T-helper 17 cell (primary cell): ENCODE measurements at regions not wholly inside any gene's neighbourhood (a gene's known extent, or its start where the extent isn't known, plus 50 kb on each side); places are given as distances from the start of the nearest gene placed in this dataset.
"Not testable (repeated sequence)": the region's sequence is repeated elsewhere in the genome, so short reads cannot be mapped to it uniquely, and the experiment has no call there.

Source experiments
- ATAC-seq: fragments of 150-1000 bp; cut with Tn5 transposase; 2 replicates; pipeline ENCODE4 v1.10.0; 2021; ENCODE audit warnings: mild to moderate bottlenecking, moderate library complexity
- DNase-seq, 3 donors: peaks; one replicate each; pipeline versions ENCODE4 v3.0.0 to v3.0.0-alpha.2; 2020 to 2021
- H3K9me3 ChIP-seq: one replicate; pipeline ENCODE4 v1.7.0; 2013; ENCODE audit warnings: low read length, mild to moderate bottlenecking; ENCODE audit not compliant: control insufficient read depth, poor library complexity, severe bottlenecking
- H3K27ac Mint-ChIP-seq: one replicate; pipeline ENCODE4 v1.8.0; 2022; ENCODE audit warnings: mild to moderate bottlenecking, moderate library complexity, mixed read lengths
- H3K27me3 Mint-ChIP-seq: one replicate; pipeline ENCODE4 v1.8.0; 2022; ENCODE audit warnings: mixed read lengths
- H3K36me3 Mint-ChIP-seq: one replicate; pipeline ENCODE4 v1.8.0; 2022; ENCODE audit warnings: low read depth, mixed read lengths
- H3K4me1 Mint-ChIP-seq: one replicate; pipeline ENCODE4 v1.8.0; 2022; ENCODE audit warnings: mild to moderate bottlenecking, mixed read lengths
- H3K4me3 Mint-ChIP-seq: one replicate; pipeline ENCODE4 v1.8.0; 2022; ENCODE audit warnings: mild to moderate bottlenecking, moderate library complexity, mixed read lengths

DNA sequence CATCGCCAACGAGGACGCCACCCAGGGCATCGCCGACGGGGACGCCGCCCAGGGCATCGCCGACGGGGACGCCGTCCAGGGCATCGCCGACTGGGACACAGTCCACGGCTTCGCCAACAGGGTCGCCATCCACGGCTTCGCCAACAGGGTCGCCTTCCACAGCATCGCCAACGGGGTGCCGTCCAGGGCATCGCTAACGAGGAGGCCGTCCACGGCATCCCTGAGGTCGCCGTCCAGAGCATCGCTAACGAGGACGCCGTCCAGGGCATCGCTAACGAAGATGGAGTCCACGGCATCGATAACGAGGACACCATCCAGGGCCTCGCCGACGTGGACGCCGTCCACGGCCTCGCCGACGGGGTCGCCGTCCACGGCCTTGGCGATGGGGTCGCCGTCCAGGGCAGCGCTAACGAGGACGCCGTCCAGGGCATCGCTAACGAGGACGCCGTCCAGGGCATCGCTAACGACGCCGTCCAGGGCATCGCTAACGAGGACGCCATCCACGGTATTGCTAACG is 947.8 kb downstream of the TUBA3C start:
- H3K9me3 ChIP-seq: no peaks in the 10 kb centered on the region
- DNase-seq: no peak
- H3K27ac Mint-ChIP-seq: no peak overlapping the region
- no peak for ATAC-seq
- H3K4me3 Mint-ChIP-seq: no peak overlapping the region
- no peaks in the 10 kb centered on the region for H3K36me3 Mint-ChIP-seq
- no peaks in the 10 kb centered on the region for H3K27me3 Mint-ChIP-seq
- no peaks in the 10 kb centered on the region for H3K4me1 Mint-ChIP-seq

DNA sequence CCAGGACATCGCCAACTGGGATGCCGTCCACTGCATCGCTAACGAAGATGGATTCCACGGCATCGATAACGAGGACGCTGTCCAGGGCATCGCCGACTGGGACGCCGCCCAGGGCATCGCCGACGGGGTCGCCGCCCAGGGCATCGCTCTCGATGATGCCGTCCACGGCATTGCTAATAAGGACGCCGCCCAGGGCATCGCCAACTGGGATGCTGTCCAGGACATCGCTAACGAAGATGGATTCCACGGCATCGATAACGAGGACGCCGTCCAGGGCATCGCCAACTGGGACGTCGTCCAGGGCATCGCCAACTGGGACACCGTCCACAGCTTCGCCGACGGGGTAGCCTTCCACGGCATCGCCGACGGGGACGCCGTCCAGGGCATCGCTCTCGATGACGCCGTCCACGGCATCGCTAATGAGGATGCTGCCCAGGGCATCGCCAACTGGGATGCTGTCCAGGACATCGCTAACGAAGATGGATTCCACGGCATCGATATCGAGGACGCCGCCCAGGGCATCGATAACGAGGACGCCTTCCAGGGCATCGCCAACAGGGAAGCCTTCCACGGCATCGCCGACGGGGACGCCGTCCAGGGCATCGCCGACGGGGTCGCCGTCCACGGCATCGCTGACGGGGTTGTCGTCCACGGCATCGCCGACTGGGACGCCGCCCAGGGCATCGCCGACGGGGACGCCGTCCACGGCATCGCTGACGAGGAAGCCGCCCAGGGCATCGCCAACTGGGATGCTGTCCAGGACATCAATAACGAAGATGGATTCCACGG is 948.4 kb downstream of the TUBA3C start:
- Mint-ChIP-seq H3K36me3 (no peaks in the 10 kb centered on the region), H3K4me3 (no peak overlapping the region), H3K4me1 (no peaks in the 10 kb centered on the region), H3K27me3 (no peaks in the 10 kb centered on the region), H3K27ac (no peak overlapping the region)
- DNase-seq (no peak), ATAC-seq (no peak)
- no peaks in the 10 kb centered on the region for H3K9me3 ChIP-seq

DNA sequence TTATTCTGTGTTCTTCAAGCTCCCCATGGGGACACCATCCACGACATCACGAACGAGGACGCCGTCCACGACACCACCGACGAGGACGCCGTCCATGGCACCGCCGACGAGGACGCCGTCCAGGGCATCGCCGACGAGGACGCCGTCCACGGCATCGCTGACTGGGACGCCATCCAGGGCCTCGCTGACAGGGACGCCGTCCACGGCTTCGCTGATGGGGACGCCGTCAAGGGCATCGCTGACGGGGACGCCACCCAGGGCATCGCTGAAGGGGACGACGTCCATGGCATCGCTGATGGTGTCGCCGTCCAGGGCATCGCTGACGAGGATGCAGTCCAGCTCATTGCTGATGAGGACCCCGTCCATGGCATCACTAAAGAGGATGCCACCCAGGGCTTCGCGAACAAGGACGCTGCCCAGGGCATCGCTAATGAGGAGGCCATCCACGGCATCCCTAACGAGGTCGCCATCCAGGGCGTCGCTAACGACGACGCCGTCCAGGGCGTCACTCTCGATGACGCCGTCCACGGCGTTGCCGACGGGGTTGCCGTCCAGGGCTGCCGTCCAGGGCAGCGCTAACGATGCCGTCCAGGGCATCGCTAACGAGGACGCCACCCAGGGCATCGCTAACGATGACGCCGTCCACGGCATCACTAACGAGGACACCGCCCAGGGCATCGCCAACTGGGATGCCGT is 949.2 kb downstream of the TUBA3C start:
- no peak for DNase-seq
- H3K9me3 ChIP-seq: no peaks in the 10 kb centered on the region
- Mint-ChIP-seq H3K36me3 (no peaks in the 10 kb centered on the region), H3K27me3 (no peaks in the 10 kb centered on the region), H3K27ac (no peak overlapping the region), H3K4me3 (no peak overlapping the region), H3K4me1 (no peaks in the 10 kb centered on the region)
- ATAC-seq: no peak

DNA sequence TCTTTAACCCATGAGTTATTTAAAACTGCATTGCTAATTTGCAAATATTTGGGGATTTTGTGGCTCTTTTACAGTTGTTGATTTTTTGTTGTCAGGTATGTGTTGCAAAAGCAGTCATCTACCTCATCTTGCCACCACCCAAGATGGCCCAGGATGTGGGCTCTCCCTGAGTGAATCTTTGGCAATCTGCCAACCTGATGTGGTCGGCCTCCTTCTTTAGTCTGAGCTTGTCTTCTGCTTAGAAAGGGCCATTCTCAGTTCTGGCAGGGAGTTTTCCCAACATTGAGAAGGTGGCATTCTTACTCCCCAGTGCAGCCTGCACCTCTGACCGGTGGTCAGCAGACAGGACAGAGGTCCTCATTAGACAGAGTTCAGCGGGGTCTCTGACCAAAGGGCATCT is 957.2 kb downstream of the TUBA3C start:
- ATAC-seq, H3K9me3 ChIP-seq, H3K27me3 Mint-ChIP-seq, H3K36me3 Mint-ChIP-seq, H3K4me1 Mint-ChIP-seq, H3K4me3 Mint-ChIP-seq: not testable (repeated sequence)
- H3K27ac Mint-ChIP-seq: peak overlapping the region; percentile 35
- DNase-seq: peak in 1 of 3 donors; percentile 19

DNA sequence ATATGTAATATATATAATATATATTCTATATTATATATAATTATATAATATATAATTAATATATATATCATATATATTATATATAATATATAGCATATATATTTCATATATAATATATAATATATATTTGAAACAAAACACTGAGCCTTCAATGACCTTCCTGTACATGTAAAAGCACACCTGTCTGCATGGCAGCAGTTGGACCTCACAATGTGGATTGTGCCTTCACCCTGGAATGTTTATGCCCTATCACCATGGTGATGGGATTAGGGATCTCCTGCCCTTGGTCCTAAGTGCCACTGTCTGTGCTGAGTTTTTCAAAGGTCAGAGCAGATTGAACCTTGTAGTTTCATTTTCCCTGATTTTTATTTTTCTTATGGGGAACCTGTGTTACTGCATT is 966.9 kb downstream of the TUBA3C start:
- not testable (repeated sequence) for H3K4me3 Mint-ChIP-seq, DNase-seq, H3K27ac Mint-ChIP-seq, H3K4me1 Mint-ChIP-seq, H3K9me3 ChIP-seq, H3K36me3 Mint-ChIP-seq, H3K27me3 Mint-ChIP-seq
- peak; percentile 29 for ATAC-seq

DNA sequence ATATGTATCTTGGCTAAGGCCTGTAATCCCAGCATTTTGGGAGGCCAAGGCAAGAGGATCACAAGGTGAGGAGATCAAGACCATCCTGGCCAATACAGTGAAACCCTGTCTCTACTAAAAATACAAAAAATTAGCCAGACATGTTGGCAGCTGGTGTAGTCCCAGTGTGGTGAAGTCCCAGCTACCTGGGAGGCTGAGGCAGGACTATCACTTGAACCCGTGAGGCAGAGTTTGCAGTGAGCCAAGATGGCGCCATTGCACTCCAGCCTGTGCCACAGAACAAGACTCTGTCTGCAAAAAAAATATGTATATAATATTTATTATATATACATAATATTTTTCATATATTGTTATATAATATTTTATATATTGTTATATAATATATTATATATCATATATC is 968.1 kb downstream of the TUBA3C start:
- ATAC-seq: peak; percentile 15
- H3K4me1 Mint-ChIP-seq, DNase-seq, H3K9me3 ChIP-seq, H3K27ac Mint-ChIP-seq, H3K27me3 Mint-ChIP-seq, H3K36me3 Mint-ChIP-seq, H3K4me3 Mint-ChIP-seq: not testable (repeated sequence)

DNA sequence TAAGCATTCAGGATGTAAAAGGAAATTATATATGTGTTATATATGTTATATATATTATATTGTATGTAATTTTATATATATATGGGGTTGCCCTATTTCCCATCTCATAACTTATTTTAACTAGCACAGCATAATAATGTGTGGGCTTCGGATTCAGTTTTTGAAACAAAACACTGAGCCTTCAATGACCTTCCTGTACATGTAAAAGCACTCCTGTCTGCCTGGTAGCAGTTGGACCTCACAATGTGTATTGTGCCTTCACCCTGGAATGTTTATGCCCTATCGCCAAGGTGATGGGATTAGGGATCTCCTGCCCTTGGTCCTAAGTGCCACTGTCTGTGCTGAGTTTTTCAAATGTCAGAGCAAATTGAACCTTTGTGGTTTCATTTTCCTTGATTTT is 968.8 kb downstream of the TUBA3C start:
- no peaks in the 10 kb centered on the region for H3K9me3 ChIP-seq
- ATAC-seq (peak; percentile 37), DNase-seq (no peak)
- Mint-ChIP-seq H3K36me3 (no peaks in the 10 kb centered on the region), H3K27ac (no peak overlapping the region), H3K4me1 (no peaks in the 10 kb centered on the region), H3K4me3 (no peak overlapping the region), H3K27me3 (no peaks in the 10 kb centered on the region)

DNA sequence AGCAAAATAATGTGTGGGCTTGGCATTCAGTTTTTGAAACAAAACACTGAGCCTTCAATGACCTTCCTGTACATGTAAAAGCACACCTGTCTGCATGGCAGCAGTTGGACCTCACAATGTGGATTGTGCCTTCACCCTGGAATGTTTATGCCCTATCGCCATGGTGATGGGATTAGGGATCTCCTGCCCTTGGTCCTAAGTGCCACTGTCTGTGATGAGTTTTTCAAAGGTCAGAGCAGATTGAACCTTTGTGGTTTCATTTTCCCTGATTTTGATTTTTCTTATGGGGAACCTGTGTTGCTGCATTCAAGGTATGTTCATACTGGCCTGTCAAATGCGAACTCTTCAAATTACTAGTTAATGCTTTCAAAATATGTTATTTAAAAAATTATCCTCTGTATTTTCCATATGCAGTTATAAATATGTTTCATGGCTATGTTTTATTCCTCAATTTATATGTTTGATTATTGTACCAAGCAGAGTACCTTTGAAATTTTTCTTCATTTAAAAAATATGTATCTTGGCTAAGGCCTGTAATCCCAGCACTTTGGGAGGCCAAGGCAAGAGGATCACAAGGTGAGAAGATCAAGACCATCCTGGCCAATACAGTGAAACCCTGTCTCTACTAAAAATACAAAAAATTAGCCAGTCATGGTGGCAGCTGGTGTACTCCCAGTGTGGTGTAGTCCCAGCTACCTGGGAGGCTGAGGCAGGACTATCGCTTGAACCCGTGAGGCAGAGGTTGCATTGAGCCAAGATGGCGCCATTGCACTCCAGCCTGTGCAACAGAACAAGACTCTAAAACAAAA is 969.7 kb downstream of the TUBA3C start:
- not testable (repeated sequence) for H3K4me1 Mint-ChIP-seq, H3K4me3 Mint-ChIP-seq, H3K36me3 Mint-ChIP-seq, H3K27me3 Mint-ChIP-seq, DNase-seq, H3K9me3 ChIP-seq, H3K27ac Mint-ChIP-seq
- ATAC-seq: peak; percentile 76

DNA sequence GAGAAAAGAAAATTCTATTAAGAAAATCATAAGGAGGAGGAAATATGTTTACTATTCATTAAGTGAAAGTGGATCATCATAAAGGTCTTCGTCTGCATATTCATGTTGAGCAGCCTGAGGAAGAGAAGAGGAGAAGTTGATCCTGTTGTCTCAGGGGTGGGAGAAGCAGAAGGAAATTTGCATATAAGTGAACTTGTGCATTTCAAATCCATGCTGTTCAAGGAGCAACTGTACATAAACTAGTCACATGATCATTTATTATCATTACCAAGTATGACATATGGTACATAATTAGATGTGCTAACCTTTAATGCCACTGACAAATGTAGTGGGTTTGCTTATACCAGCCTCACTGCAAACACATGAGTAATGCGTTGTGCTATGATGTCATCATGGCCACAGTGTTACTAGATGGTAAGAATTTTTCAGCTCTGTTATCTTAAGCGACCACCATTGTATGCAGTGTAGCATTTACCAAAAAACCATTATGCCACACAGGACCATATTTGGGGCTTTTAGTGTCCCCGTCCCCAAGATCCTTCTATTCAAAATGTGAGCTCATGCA is 976.9 kb downstream of the TUBA3C start:
- not testable (repeated sequence) for H3K27me3 Mint-ChIP-seq

DNA sequence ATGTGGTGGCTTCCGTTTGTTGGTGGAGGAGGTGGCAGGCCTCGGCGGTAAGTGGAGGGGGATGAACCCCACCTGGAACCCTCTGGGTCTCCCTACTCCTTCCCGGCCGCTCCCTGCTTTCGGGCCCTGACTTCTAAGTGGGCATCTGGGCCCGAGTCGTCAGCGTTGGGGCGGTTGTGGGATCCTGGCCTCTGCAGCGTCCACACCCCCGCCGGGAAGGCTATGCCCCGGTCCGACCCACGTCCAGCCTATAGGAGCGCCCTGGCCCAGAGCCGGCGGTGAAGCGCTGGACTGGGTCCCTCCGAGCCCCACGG is 986.3 kb downstream of the TUBA3C start:
- H3K4me3 Mint-ChIP-seq, H3K27me3 Mint-ChIP-seq, H3K4me1 Mint-ChIP-seq, ATAC-seq, H3K36me3 Mint-ChIP-seq, DNase-seq, H3K9me3 ChIP-seq, H3K27ac Mint-ChIP-seq: not testable (repeated sequence)

More for the DNA sequence above, 976.9 kb downstream of the TUBA3C start:
- not testable (repeated sequence) for H3K4me3 Mint-ChIP-seq, ATAC-seq, H3K27ac Mint-ChIP-seq, H3K4me1 Mint-ChIP-seq, DNase-seq, H3K9me3 ChIP-seq, H3K36me3 Mint-ChIP-seq

DNA sequence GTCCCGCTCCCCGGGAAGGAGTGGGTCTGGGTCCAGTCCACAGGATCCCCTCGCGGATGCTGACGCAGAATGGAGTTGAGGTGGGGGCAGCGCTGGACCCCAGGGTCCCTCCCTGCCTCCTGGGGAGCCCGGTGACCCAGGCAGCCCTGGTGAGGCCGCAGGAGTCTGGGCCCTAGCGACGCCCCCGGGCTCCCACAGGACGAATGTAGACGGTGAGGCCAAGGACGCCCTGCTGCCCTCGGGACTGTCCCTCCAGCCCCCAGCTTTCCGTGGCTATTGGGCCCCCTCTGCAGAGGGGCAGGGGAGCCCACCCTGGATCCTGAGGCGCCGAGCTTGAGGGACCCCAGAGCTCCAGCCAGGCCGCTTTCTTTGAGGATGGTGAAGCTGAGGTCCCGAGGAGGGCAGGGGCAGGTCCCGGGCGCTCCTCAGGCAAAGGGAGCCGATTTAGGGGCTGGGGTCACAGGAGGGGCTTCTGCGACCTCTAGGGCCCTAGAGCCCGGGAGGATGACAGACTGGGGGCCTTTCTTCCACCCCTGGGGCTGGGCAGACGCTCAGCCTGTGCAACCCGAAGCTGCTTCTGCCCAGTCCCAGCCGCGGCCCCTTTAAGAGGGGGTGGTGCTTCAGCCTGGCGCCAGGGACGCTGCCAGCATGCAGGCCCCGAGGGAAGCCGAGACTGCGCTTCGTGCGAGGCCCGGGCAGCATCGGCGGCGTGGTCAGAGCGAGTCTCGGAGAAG is 986.8 kb downstream of the TUBA3C start:
- ATAC-seq: peak; percentile 54
- not testable (repeated sequence) for H3K36me3 Mint-ChIP-seq, H3K4me3 Mint-ChIP-seq, H3K27me3 Mint-ChIP-seq, DNase-seq, H3K27ac Mint-ChIP-seq, H3K9me3 ChIP-seq, H3K4me1 Mint-ChIP-seq

DNA sequence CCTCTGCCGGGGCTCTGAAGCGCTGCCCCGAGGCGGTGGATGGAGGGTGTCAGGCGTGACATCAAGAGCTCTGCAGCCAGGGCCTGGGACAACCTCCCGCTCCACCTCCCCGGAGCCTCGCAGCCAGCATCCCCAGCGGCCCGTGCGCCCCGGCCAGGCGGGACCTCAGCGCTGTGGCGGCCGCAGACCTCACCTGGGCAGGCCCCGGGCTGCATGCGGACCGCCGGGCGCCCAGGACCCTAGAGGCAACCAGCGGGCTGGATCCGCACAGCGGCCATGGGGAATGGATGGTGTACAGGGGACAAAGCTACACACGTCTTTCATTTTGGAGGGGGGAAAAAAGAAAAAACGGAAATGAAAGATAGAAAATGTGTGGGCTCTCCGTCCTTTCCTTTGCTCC is 987.5 kb downstream of the TUBA3C start:
- H3K4me1 Mint-ChIP-seq, DNase-seq, ATAC-seq, H3K27me3 Mint-ChIP-seq, H3K36me3 Mint-ChIP-seq, H3K4me3 Mint-ChIP-seq, H3K9me3 ChIP-seq, H3K27ac Mint-ChIP-seq: not testable (repeated sequence)
